H1 (cell line): ENCODE measurements at regions not wholly inside any gene's neighbourhood (a gene's known extent, or its start where the extent isn't known, plus 50 kb on each side); places are given as distances from the start of the nearest gene placed in this dataset.

Source experiments
- CTCF ChIA-PET: fragments of 300-600 bp; sonication (Branson Sonifier 250); formaldehyde crosslinking; loops from one replicate; lab custom pipeline; 2021; ENCODE audit not compliant: partially characterized antibody; lab: Charles Lee
- POLR2A ChIA-PET: fragments of 300-600 bp; sonication (Branson Sonifier 250); formaldehyde crosslinking; loops from one replicate; lab custom pipeline; 2021; ENCODE audit warnings: inconsistent platforms; ENCODE audit not compliant: partially characterized antibody; lab: Charles Lee
- DNase-seq, 2 experiments: peaks; one replicate each; pipeline versions ENCODE4 v3.0.0 to v3.0.0-alpha.2; 2010 to 2022; ENCODE audit warnings: low spot score in 2 of 2, low read depth in 1 of 2, mixed read lengths in 1 of 2
- FAIRE-seq: peaks from 2 replicates; lab custom pipeline; 2011; peaks lifted over from hg19 to GRCh38; lab: Jason Lieb, UNC
- H2AFZ ChIP-seq: 2 replicates; pipeline ENCODE4 v1.8.1; 2012; ENCODE audit warnings: low read length, inconsistent platforms
- H2AK5ac ChIP-seq: 2 replicates; pipeline ENCODE4 v1.6.1; 2013; ENCODE audit warnings: low read depth, low read length
- H2BK120ac ChIP-seq: replicated peaks from 2 replicates; pipeline ENCODE3; 2013; ENCODE audit warnings: low read depth, low read length, inconsistent platforms
- H2BK12ac ChIP-seq: 2 replicates; pipeline ENCODE4 v1.6.1; 2013; ENCODE audit warnings: low read depth, low read length
- H2BK15ac ChIP-seq: 2 replicates; pipeline ENCODE4 v1.6.1; 2013; ENCODE audit warnings: low read length
- H2BK20ac ChIP-seq: 2 replicates; pipeline ENCODE4 v1.6.1; 2013; ENCODE audit warnings: low read length
- H2BK5ac ChIP-seq: 2 replicates; pipeline ENCODE4 v1.6.1; 2013; ENCODE audit warnings: low read depth, low read length
- H3K14ac ChIP-seq: 2 replicates; pipeline ENCODE4 v1.6.1; 2013; ENCODE audit warnings: inconsistent platforms; ENCODE audit not compliant: insufficient read length
- H3K18ac ChIP-seq: 2 replicates; pipeline ENCODE4 v1.6.1; 2013; ENCODE audit warnings: low read length; ENCODE audit errors: extremely low read depth
- H3K23ac ChIP-seq: 2 replicates; pipeline ENCODE4 v1.6.1; 2013; ENCODE audit warnings: inconsistent platforms; ENCODE audit not compliant: insufficient read length
- H3K23me2 ChIP-seq: 2 replicates; pipeline ENCODE4 v1.6.1; 2013; ENCODE audit warnings: low read depth, low read length
- H3K27ac ChIP-seq: 2 replicates; pipeline ENCODE4 v1.6.1; 2011; ENCODE audit warnings: low read depth, low read length, inconsistent platforms
- H3K27me3 ChIP-seq, 4 experiments: replicated peaks in 1 of 4; 1 replicate in 1 of 4; 2 replicates in 3 of 4; pipeline versions ENCODE4 v1.6.1 to v1.8.1; 2011 to 2013; ENCODE audit warnings: low read length in 3 of 4, mild to moderate bottlenecking in 3 of 4, inconsistent platforms in 2 of 4, mixed read lengths in 2 of 4, moderate library complexity in 1 of 4; ENCODE audit not compliant: control insufficient read depth in 3 of 4, insufficient read depth in 3 of 4; ENCODE audit errors: extremely low read depth in 1 of 4
- H3K36me3 ChIP-seq, 4 experiments: 2 replicates each; pipeline versions ENCODE4 v1.6.1 to v1.8.1; 2011 to 2013; ENCODE audit warnings: mild to moderate bottlenecking in 4 of 4, low read length in 3 of 4, moderate library complexity in 2 of 4, control low read depth in 1 of 4, inconsistent platforms in 1 of 4; ENCODE audit not compliant: insufficient read depth in 4 of 4, control insufficient read depth in 2 of 4
- H3K4ac ChIP-seq: replicated peaks from 2 replicates; pipeline ENCODE3; 2013; ENCODE audit warnings: low read length, low read depth, mixed read lengths, inconsistent platforms; ENCODE audit not compliant: insufficient read length
- H3K4me1 ChIP-seq, 4 experiments: replicated peaks in 1 of 4; 1 replicate in 1 of 4; 2 replicates in 3 of 4; pipeline versions ENCODE4 v1.6.1 to v1.8.1; 2011 to 2013; ENCODE audit warnings: low read length in 3 of 4, inconsistent platforms in 2 of 4, mixed read lengths in 1 of 4; ENCODE audit not compliant: insufficient read depth in 4 of 4, control insufficient read depth in 3 of 4
- H3K4me2 ChIP-seq, 2 experiments: 2 replicates each; pipeline versions ENCODE4 v1.6.1 to v1.8.1; 2011 to 2013; ENCODE audit warnings: low read depth in 2 of 2, low read length in 2 of 2, control low read depth in 1 of 2, inconsistent platforms in 1 of 2, mild to moderate bottlenecking in 1 of 2; ENCODE audit not compliant: insufficient read depth in 1 of 2
- H3K4me3 ChIP-seq, 4 experiments: fragments of 200-600, 300-600 bp in 1 of 4; sonication (generic), shearing (Covaris generic), sonication (Bioruptor Twin) in 1 of 4; 2 replicates each; pipeline versions ENCODE4 v1.5.1 to v1.8.1; 2011 to 2016; ENCODE audit warnings: low read length in 4 of 4, low read depth in 3 of 4, control low read depth in 2 of 4, inconsistent platforms in 2 of 4, mild to moderate bottlenecking in 2 of 4, mixed read lengths in 1 of 4, moderate library complexity in 1 of 4; ENCODE audit not compliant: insufficient read depth in 2 of 4; ENCODE audit errors: extremely low read depth in 1 of 4
- H3K56ac ChIP-seq: replicated peaks from 2 replicates; pipeline ENCODE3; 2013; ENCODE audit warnings: low read depth, mild to moderate bottlenecking, mixed read lengths, low read length, inconsistent platforms; ENCODE audit not compliant: insufficient read length
- H3K79me1 ChIP-seq: 2 replicates; pipeline ENCODE4 v1.6.1; 2013; ENCODE audit warnings: low read depth, low read length, control low read depth
- H3K79me2 ChIP-seq, 2 experiments: 2 replicates each; pipeline versions ENCODE4 v1.6.1 to v1.8.1; 2012 to 2013; ENCODE audit warnings: low read length in 2 of 2, mild to moderate bottlenecking in 2 of 2, inconsistent platforms in 1 of 2; ENCODE audit not compliant: insufficient read depth in 2 of 2, control insufficient read depth in 1 of 2
- H3K9ac ChIP-seq, 4 experiments: replicated peaks in 1 of 4; 1 replicate in 1 of 4; 2 replicates in 3 of 4; pipeline versions ENCODE4 v1.6.1 to v1.8.1; 2011 to 2013; ENCODE audit warnings: low read depth in 3 of 4, low read length in 3 of 4, control low read depth in 2 of 4, mild to moderate bottlenecking in 2 of 4, moderate library complexity in 2 of 4, inconsistent platforms in 1 of 4; ENCODE audit errors: extremely low read depth in 1 of 4
- H3K9me3 ChIP-seq, 2 experiments: 2 replicates each; pipeline versions ENCODE4 v1.6.1 to v1.8.1; 2012 to 2013; ENCODE audit warnings: mild to moderate bottlenecking in 2 of 2, moderate library complexity in 2 of 2, control low read depth in 1 of 2, inconsistent platforms in 1 of 2, low read depth in 1 of 2, low read length in 1 of 2, mixed read lengths in 1 of 2; ENCODE audit not compliant: insufficient read depth in 2 of 2
- H4K20me1 ChIP-seq, 2 experiments: replicated peaks in 1 of 2; 2 replicates each; pipeline versions ENCODE3 to v1.8.1; 2011 to 2013; ENCODE audit warnings: inconsistent platforms in 2 of 2, low read length in 2 of 2, mild to moderate bottlenecking in 1 of 2; ENCODE audit not compliant: insufficient read depth in 2 of 2, control insufficient read depth in 1 of 2
- H4K5ac ChIP-seq: 2 replicates; pipeline ENCODE4 v1.6.1; 2013; ENCODE audit warnings: low read length, low read depth, mixed read lengths, inconsistent platforms; ENCODE audit not compliant: insufficient read length
- H4K8ac ChIP-seq: 2 replicates; pipeline ENCODE4 v1.8.0; 2013; ENCODE audit warnings: mild to moderate bottlenecking, moderate library complexity, low read length, inconsistent platforms; ENCODE audit not compliant: insufficient read depth; ENCODE audit errors: extremely low read depth
- H4K91ac ChIP-seq: replicated peaks from 2 replicates; pipeline ENCODE3; 2013; ENCODE audit warnings: low read length, mixed read lengths, inconsistent platforms; ENCODE audit not compliant: insufficient read length
- CHD2 ChIP-seq: IDR thresholded peaks from 2 replicates; pipeline ENCODE4 v1.6.1; 2012; ENCODE audit warnings: low read length, improper control_type of control experiment
- POLR2A ChIP-seq, 2 experiments: IDR thresholded peaks; 1 replicate in 1 of 2; 2 replicates in 1 of 2; pipeline ENCODE4 v1.6.1; 2011; ENCODE audit warnings: low read depth in 2 of 2, low read length in 2 of 2, mild to moderate bottlenecking in 2 of 2; ENCODE audit errors: control extremely low read depth in 1 of 2
- WGBS, 2 experiments: shearing (Covaris generic) in 1 of 2; methylation state at CpG; one replicate each; pipeline versions ENCODE4 v1.1.6 to v1.1.7; 2013 to 2015; ENCODE audit warnings: low lambda C conversion rate in 2 of 2, mixed read lengths in 2 of 2, inconsistent platforms in 1 of 2, low coverage in 1 of 2, missing lambda C conversion rate in 1 of 2; ENCODE audit not compliant: insufficient replicate concordance in 2 of 2, insufficient coverage in 1 of 2, insufficient read length in 1 of 2; ENCODE audit errors: extremely low coverage in 1 of 2, missing lambda C conversion rate in 1 of 2; 5-methylcytosine and 5-hydroxymethylcytosine counted together

GRCh38 chr7:95662987-95663386 lies 66.7 kb upstream of the PDK4 start:
- no peak overlapping the region for H2AFZ ChIP-seq
- TF ChIP-seq CHD2 (no peak), POLR2A (IDR thresholded peaks at IDR 0.05; ENCODE audit: control extremely low read depth in 1 of 2, low read depth in 2 of 2, low read length in 2 of 2) (no peak)

More at GRCh38 chr7:95662987-95663386, 66.7 kb upstream of the PDK4 start:
- Histone ChIP-seq H3K27ac (no peak overlapping the region), H4K20me1 (no peaks in the 10 kb centered on the region), H3K23me2 (no peaks in the 10 kb centered on the region), H3K4ac (no peak overlapping the region), H2AK5ac (no peak overlapping the region), H4K8ac (no peak overlapping the region), H3K4me1 (no peaks in the 10 kb centered on the region), H3K79me1 (no peaks in the 10 kb centered on the region), H2BK5ac (no peak overlapping the region), H3K4me2 (no peak overlapping the region), H3K14ac (no peak overlapping the region), H2BK120ac (no peak overlapping the region), H3K27me3 (no peaks in the 10 kb centered on the region), H3K4me3 (no peak overlapping the region), H4K91ac (no peak overlapping the region), H3K56ac (no peak overlapping the region), H3K36me3 (no peaks in the 10 kb centered on the region), H3K18ac (no peak overlapping the region), H3K79me2 (no peaks in the 10 kb centered on the region), H3K9me3 (no peaks in the 10 kb centered on the region), H4K5ac (no peak overlapping the region), H2BK15ac (no peak overlapping the region), H2BK12ac (no peak overlapping the region), H3K23ac (no peak overlapping the region), H2BK20ac (no peak overlapping the region), H3K9ac (no peak overlapping the region)
- FAIRE-seq (no peak), DNase-seq (no peak)
- 90% methylated on average over 1 of the region's 1 CpG; no CpG with 5 or more reads in 1 of the 2 experiments for WGBS, 2 experiments
- ChIA-PET POLR2A (no interaction called here), CTCF (no interaction called here)
